Retinal pigment epithelial cell (primary cell): ENCODE measurements at regions not wholly inside any gene's neighbourhood (a gene's known extent, or its start where the extent isn't known, plus 50 kb on each side); places are given as distances from the start of the nearest gene placed in this dataset.

Experiments
- DNase-seq: peaks from one replicate; pipeline ENCODE4 v3.0.0-alpha.2; 2010; ENCODE audit warnings: low read depth
- H3K4me3 ChIP-seq: 2 replicates; pipeline ENCODE4 v1.5.1; 2011; ENCODE audit warnings: mild to moderate bottlenecking, low read length, control low read depth, moderate library complexity
- CTCF ChIP-seq: conservative IDR thresholded peaks from 2 replicates; pipeline ENCODE4 v1.5.1; 2011; ENCODE audit warnings: low read depth, low read length, control low read depth, inconsistent platforms

- H3K4me3 ChIP-seq = no peak overlapping the region
- no peak for DNase-seq
- TF ChIP-seq CTCF = no peak
These were observed 614.7 kb downstream of the LTN1 start for GRCh38 chr21:28378026-28378425.

DNA sequence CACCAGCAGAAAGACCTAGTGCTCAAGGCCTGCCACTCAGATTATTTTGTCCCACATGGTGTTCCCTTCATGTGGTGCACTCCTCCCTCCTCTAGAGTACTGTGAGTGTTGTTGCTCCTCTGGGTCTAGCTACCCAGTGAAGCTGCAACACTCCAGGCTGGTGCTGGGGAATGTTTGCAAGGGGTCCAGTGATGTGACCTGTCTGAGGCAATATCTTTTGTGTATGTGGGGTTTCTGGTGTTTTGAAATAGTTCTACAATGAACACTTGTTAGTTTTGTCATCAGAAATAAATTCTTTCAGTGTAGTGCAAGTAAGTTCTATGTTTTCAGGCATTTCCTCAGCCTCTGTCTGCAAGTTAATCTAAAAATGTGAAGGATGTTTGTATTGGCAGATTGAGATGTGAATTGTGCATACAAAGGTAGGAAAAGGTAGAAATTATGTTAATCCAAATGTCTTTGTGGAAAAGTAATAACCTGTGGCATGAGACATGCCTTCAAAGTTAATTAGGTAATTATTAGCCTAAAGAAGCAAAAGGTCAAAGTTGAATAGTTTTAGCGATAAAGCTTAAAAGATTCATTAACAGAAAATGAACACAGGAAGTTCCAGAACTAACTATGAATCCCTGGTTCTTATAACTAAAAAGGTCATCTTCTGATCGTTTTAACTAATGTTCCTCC, 616.8 kb downstream of the LTN1 start:
- TF ChIP-seq CTCF = no peak
- no peak overlapping the region for H3K4me3 ChIP-seq
- no peak for DNase-seq

DNA sequence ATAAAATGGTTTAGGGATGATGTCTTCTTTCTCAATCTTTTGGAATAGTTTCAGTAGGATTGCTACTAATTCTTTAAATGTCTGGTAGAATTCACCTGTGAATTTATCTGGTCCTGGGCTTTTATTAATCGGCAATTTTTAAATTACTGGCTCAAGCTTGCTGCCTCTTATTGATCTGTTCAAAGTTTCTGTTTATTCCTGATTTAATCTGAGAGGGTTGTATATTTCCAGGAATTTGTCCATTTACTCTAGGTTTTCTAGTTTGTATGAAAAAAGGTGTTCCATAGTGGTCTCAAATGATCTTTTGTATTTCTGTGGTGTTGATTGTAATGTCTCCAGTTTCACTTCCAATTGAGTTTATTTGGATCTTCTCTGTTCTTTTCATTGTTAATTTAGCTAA, 617.8 kb downstream of the LTN1 start:
- H3K4me3 ChIP-seq = no peak overlapping the region
- no peak for TF ChIP-seq CTCF
- no peak for DNase-seq

- no peak overlapping the region for H3K4me3 ChIP-seq
- no peak for TF ChIP-seq CTCF
- no peak for DNase-seq
These were observed 621.0 kb downstream of the LTN1 start for GRCh38 chr21:28371713-28372112.

- no peak for DNase-seq
- H3K4me3 ChIP-seq = no peak overlapping the region
- TF ChIP-seq CTCF = no peak
These were observed 633.4 kb downstream of the LTN1 start for GRCh38 chr21:28359300-28359699.

DNA sequence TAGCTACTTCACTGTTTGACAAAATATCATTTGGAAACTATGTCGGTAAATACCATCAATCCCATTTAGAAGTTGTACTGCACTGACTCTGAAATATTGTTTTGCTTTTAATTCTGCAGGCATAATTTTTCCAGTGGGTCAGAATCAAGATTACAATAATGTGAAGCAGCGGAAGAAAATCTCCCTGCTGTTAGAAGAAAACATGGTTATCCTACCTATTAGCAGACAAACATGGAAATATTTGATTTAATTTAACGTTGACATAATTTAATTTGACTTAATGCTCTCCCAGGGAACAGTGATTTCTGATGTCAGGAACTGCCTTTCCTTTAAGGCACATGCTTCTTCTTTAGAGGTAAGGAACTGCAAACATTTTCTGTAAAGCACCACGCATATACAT, 634.0 kb downstream of the LTN1 start:
- H3K4me3 ChIP-seq = no peak overlapping the region
- DNase-seq = no peak
- no peak for TF ChIP-seq CTCF

GRCh38 chr21:28358170-28358569, 634.5 kb downstream of the LTN1 start:
- no peak for DNase-seq
- no peak for TF ChIP-seq CTCF
- H3K4me3 ChIP-seq = no peak overlapping the region
